ENCODE measurements at regions not wholly inside any gene's neighbourhood (a gene's known extent, or its start where the extent isn't known, plus 50 kb on each side); places are given as distances from the start of the nearest gene placed in this dataset.

DNA sequence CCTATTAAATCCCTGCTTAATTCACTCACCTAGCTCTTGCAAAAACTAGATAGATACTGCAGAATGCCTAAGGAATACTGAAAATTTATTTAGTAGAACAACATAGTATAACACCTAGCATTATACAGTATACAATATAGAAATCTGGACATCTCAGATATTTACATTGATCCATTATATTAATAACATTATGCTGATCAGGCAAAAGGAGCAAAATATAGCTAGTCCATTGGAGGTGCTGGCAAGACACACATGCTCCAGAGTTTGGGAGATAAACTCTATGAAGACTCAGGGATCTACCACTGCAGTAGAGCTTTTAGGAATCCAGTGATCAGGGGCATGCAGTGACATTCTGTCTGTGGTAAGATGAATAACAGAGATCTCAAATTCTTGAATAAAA lies 357.6 kb downstream of the TBC1D4 start:
- DNase-seq: no peak

DNA sequence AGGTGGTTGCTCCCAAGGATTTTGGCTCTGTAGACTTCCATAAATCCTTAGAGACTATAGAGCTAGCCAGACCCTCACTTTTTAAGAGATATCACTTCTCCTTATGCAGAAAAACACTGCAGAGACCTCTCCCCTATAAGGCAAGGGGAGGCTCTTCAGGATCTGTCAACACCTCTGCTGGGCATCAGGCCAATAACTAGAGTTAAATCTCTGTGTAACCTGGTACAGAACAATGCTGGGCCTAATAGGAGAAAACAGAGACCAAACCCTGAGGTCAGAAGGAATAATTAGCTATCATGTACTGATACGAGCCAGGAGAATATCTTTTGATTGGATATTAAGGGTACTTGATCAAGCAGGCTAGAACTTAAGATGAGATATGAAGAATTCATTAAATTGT lies 358.5 kb downstream of the TBC1D4 start:
- no peak for DNase-seq

GRCh38 chr13:75120085-75120484 lies 361.9 kb downstream of the TBC1D4 start:
- DNase-seq: no peak

GRCh38 chr13:75115171-75115570 lies 366.8 kb downstream of the TBC1D4 start:
- DNase-seq: no peak

GRCh38 chr13:75103976-75104375 lies 378.0 kb downstream of the TBC1D4 start:
- DNase-seq: no peak

- no peak for DNase-seq
These were observed 379.8 kb downstream of the TBC1D4 start for GRCh38 chr13:75102001-75102716.

GRCh38 chr13:75101348-75101747 lies 380.6 kb downstream of the TBC1D4 start:
- DNase-seq: no peak

GRCh38 chr13:75092143-75092542 lies 389.8 kb downstream of the TBC1D4 start:
- DNase-seq: no peak

GRCh38 chr13:75091718-75092117 lies 390.3 kb downstream of the TBC1D4 start:
- no peak for DNase-seq

GRCh38 chr13:75090872-75091615 lies 390.9 kb downstream of the TBC1D4 start:
- DNase-seq: no peak

DNA sequence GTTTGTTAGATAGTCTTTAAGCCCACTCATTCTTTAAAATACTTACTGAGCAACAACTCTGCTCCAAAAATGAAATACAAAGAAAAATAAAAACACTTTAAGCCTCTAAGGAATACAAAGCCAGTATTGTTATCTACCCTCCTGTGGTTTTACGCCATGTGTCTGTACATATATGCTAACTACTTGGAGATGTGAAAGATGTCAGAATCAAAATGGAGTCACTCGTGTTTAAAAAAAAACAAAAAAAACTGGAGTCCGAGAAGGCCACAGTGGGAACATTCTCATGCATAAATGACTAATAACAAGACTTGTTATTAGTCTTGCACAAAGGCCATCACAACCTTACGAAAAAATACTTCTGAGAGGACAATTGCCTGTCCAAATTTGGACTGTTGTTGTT lies 393.1 kb downstream of the TBC1D4 start:
- no peak for DNase-seq

DNA sequence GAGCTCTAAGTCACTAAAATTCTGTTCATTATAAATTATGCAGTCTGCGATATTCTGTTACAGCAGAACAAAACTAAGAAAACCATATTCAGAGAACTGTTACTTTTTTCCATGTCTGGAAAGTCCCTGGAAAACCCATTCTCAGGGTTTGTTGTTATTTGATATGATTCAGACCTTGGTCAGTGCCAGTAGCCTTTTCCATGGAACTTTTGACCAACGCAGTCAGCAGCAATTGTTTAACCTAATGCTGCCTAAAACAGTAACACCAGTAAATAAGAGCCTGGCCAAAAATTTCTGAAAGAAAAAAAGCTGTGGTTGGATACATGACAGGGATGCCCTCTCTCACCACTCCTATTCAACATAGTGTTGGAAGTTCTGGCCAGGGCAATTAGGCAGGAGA lies 402.7 kb downstream of the TBC1D4 start:
- DNase-seq: no peak

DNA sequence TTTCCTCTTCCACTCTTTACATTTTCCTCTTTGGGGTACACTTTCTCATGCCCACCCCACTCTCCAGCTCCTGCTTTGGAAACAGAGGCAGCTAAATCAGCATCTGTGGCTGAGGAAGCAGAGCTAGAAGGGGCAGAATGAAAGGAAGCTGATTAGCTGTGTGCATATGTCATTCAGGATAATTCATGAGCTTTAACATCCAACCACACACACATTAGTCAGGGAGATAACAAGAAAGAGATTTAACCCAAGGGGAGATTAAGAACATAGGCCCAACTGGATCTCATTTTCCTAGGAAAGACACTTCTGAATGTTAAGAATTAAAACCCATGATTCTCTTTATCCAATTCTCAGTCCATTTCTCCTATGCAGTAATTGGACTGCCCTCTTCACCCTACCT lies 405.5 kb downstream of the TBC1D4 start:
- no peak for DNase-seq

DNA sequence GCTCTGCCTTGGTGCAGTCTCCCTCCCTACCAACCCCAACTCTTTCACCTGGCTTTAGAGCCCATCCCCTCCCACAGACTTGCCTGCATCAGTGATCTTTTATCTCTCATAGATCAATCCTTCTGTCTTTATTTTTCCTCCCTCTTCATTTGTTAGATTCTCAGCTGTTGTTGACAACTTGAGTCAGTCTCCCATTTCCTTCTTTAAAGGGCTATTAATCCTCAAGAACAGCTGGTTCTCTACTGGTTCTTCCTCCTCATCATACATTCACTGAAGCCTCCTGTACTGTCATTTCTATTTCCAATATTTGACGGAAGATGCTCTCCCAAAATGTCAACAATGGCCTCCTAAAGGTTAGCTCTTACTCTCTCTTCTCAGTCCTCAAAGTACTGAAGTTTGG lies 408.2 kb downstream of the TBC1D4 start:
- DNase-seq: no peak

DNA sequence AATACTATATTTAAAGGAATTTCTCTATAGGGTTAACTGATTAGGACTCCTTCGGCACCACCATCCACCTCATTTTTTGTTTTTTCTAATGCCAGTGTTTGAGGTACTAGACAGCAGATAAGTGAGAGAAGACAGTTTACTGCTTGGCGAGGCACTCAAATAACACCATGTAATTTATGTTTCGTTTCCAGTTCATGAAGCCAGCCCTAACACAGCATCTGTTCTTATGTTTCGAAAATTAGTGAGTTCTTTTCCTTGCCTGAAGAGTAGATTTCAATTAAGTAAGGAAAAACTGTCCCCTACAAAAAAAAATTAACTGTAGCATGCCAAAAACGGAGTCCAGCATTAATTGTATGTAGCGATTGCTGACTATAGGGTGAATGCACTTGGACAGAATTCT lies 409.1 kb downstream of the TBC1D4 start:
- no peak for DNase-seq

- DNase-seq: no peak
These were observed 409.6 kb downstream of the TBC1D4 start for GRCh38 chr13:75072368-75072767.

- no peak for DNase-seq
These were observed 410.2 kb downstream of the TBC1D4 start for GRCh38 chr13:75071796-75072195.

DNA sequence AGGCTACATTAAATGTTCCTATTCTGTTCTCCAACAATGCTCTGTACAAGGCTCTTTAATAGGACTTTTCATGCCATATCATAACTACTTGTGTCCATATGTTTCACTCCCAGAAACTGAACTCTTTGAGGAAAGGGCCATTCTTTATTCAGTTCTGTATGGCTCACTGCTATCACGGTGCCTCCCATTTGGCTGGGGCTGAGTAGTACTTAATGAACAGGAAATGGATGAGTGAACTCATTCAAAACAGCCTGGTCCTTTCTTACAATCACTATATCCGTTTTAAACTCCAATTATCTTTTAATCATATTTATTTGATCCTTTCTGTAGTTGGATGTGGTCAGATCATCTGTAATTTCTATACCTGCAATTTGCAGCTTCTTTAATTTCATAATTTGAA lies 410.6 kb downstream of the TBC1D4 start:
- no peak for DNase-seq

- no peak for DNase-seq
These were observed 420.1 kb downstream of the TBC1D4 start for GRCh38 chr13:75061909-75062308.

GRCh38 chr13:75055296-75055695 lies 426.7 kb downstream of the TBC1D4 start:
- DNase-seq: no peak

DNA sequence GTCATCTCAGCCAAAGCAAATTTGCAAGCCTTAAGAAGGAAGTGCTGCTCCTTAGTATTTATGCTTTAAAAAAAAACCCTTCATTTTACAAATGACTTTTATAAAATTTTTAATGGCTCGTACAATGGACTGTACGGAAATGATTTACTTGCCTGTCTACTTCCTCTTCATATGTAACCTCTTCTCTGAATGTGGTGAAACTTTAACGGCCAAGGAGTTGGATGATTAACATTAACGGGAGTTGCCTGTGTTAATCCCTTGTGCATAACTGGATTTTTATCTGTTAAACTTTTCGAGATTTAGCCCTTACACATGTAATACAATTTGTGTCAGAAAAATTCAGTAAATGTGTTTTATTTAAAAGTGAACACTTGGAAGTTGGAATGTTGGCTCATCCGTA lies 429.4 kb downstream of the TBC1D4 start:
- no peak for DNase-seq

- DNase-seq: no peak
These were observed 431.4 kb downstream of the TBC1D4 start for GRCh38 chr13:75050419-75051046.

DNA sequence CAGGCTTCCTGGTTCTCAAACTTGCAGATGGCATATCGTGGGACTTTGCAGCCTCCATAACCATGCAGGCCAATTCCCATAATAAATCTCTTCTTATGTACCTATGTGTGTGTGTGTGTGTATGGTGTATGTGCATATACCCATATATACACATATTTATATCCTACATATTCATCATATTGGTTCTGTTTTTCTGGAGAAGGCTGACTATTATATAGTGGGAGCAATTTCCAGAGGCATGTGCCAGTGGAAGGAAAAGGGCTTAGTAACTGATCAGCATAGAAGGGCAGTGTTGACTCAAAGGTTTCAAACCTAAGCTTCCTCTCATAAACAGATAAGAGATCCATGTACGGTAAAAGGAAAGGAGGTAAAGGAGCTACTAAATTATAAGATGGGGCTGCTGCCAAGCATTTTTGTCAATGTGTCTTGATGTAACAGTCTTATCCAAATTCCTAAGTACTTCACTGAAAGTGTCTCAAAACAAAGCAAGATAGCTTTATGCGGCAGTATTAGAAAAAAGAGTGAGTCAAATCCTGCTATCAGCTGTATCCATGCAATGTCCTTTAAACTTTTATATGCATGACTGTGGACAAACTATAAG lies 432.1 kb downstream of the TBC1D4 start:
- no peak for DNase-seq

DNA sequence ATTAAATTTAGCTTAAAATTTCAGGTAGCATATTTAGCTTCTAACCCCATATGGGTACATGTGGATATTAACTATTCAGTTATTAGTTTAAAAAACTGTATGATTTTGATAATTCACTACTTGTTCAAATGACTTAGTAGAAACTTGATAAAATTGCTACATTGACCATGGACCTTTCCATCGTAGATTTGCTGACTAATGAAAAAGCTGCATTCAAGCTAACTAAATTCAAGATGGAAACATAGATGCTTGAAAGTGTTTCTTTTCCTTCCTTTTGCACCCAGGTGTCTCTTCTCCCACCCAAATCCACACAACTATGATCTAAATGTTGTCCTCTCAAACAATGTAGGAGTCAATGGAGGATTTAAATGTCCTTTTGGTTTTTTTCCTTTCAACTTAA lies 439.2 kb downstream of the TBC1D4 start:
- no peak for DNase-seq

Data from RPMI8226 (cell line).